ENCODE measurements at regions not wholly inside any gene's neighbourhood (a gene's known extent, or its start where the extent isn't known, plus 50 kb on each side); places are given as distances from the start of the nearest gene placed in this dataset.
A peak's percentile ranks its signal among the peaks of the same experiment; 100 is the strongest.

GRCh38 chr3:20516311-20516710, 330.3 kb upstream of the SGO1 start:
- BruUV-seq (replicated peaks): no TSS peak
- intact Hi-C loops (cut with micrococcal nuclease; ENCODE audit: unreplicated experiment): no loop called here
- H3K36me3 Mint-ChIP-seq (ENCODE audit: insufficient read depth, unreplicated experiment): no peaks in the 10 kb centered on the region

GRCh38 chr3:20515834-20516233, 329.8 kb upstream of the SGO1 start:
- H3K36me3 Mint-ChIP-seq (ENCODE audit: insufficient read depth, unreplicated experiment): no peaks in the 10 kb centered on the region
- H3K27me3 Mint-ChIP-seq (ENCODE audit: unreplicated experiment): no peaks in the 10 kb centered on the region
- no peak for TF ChIP-seq CTCF (IDR thresholded peaks at IDR 0.05; ENCODE audit: unreplicated experiment)
- intact Hi-C loops (cut with micrococcal nuclease; ENCODE audit: unreplicated experiment): no loop called here
- BruUV-seq (replicated peaks): no TSS peak
- H3K27ac Mint-ChIP-seq (ENCODE audit: unreplicated experiment): no peak overlapping the region
- no peak overlapping the region for H3K4me3 Mint-ChIP-seq (ENCODE audit: low read depth, unreplicated experiment)
- no peak for DNase-seq
- CTCF ChIA-PET: interaction anchor here (0.7 kb wide), 1 partner anchor 19 kb away, joined by 3 read pairs; no protein-coding TSS in a partner anchor
- peaks cover 8% of the 10 kb centered on the region for H3K4me1 Mint-ChIP-seq (ENCODE audit: low read depth, unreplicated experiment)
- H3K9me3 Mint-ChIP-seq (ENCODE audit: low read depth, unreplicated experiment): peaks cover 9% of the 10 kb centered on the region

More at GRCh38 chr3:20516311-20516710, 330.3 kb upstream of the SGO1 start:
- DNase-seq: no peak
- no peak overlapping the region for H3K4me3 Mint-ChIP-seq (ENCODE audit: low read depth, unreplicated experiment)
- no peak overlapping the region for H3K27ac Mint-ChIP-seq (ENCODE audit: unreplicated experiment)
- CTCF ChIA-PET: interaction anchor here (0.6 to 0.7 kb wide), 2 partner anchors 20 to 429 kb away, joined by 3 read pairs; no protein-coding TSS in a partner anchor
- no peaks in the 10 kb centered on the region for H3K27me3 Mint-ChIP-seq (ENCODE audit: unreplicated experiment)
- TF ChIP-seq CTCF (IDR thresholded peaks at IDR 0.05; ENCODE audit: unreplicated experiment): no peak
- peaks cover 8% of the 10 kb centered on the region for H3K4me1 Mint-ChIP-seq (ENCODE audit: low read depth, unreplicated experiment)
- H3K9me3 Mint-ChIP-seq (ENCODE audit: low read depth, unreplicated experiment): peaks cover 9% of the 10 kb centered on the region

- intact Hi-C loops (cut with micrococcal nuclease; ENCODE audit: unreplicated experiment): loop anchor here (1.0 to 5.0 kb wide), 6 partner anchors 170 to 1383 kb away; no protein-coding TSS in a partner anchor
- Mint-ChIP-seq H3K27ac (ENCODE audit: unreplicated experiment) (no peak overlapping the region), H3K4me1 (ENCODE audit: low read depth, unreplicated experiment) (peaks cover 8% of the 10 kb centered on the region), H3K27me3 (ENCODE audit: unreplicated experiment) (no peaks in the 10 kb centered on the region), H3K4me3 (ENCODE audit: low read depth, unreplicated experiment) (no peak overlapping the region), H3K36me3 (ENCODE audit: insufficient read depth, unreplicated experiment) (no peaks in the 10 kb centered on the region), H3K9me3 (ENCODE audit: low read depth, unreplicated experiment) (peaks cover 6% of the 10 kb centered on the region)
- peak; percentile 12 for DNase-seq
- peak; percentile 39 for TF ChIP-seq CTCF (IDR thresholded peaks at IDR 0.05; ENCODE audit: unreplicated experiment)
- BruUV-seq (replicated peaks): no TSS peak
- CTCF ChIA-PET: interaction anchor here (1.1 kb wide), 1 partner anchor 417 kb away, joined by 3 read pairs; no protein-coding TSS in a partner anchor
Measured at GRCh38 chr3:20511863-20512505, 326.0 kb upstream of the SGO1 start.

- no peaks in the 10 kb centered on the region for H3K27me3 Mint-ChIP-seq (ENCODE audit: unreplicated experiment)
- TF ChIP-seq CTCF (IDR thresholded peaks at IDR 0.05; ENCODE audit: unreplicated experiment): no peak
- no peak overlapping the region for H3K27ac Mint-ChIP-seq (ENCODE audit: unreplicated experiment)
- no peaks in the 10 kb centered on the region for H3K36me3 Mint-ChIP-seq (ENCODE audit: insufficient read depth, unreplicated experiment)
- BruUV-seq (replicated peaks): no TSS peak
- no peak for DNase-seq
- peaks cover 8% of the 10 kb centered on the region for H3K4me1 Mint-ChIP-seq (ENCODE audit: low read depth, unreplicated experiment)
- intact Hi-C loops (cut with micrococcal nuclease; ENCODE audit: unreplicated experiment): loop anchor here (5.0 kb wide), 3 partner anchors 168 to 1042 kb away; no protein-coding TSS in a partner anchor
- H3K4me3 Mint-ChIP-seq (ENCODE audit: low read depth, unreplicated experiment): no peak overlapping the region
- H3K9me3 Mint-ChIP-seq (ENCODE audit: low read depth, unreplicated experiment): peaks cover 12% of the 10 kb centered on the region
- CTCF ChIA-PET: no interaction called here
Measured at GRCh38 chr3:20510396-20510795, 324.4 kb upstream of the SGO1 start.

All from Calu3 (cell line).